Astrocyte of the spinal cord (primary cell): ENCODE measurements at regions not wholly inside any gene's neighbourhood (a gene's known extent, or its start where the extent isn't known, plus 50 kb on each side); places are given as distances from the start of the nearest gene placed in this dataset.

Source experiments
- DNase-seq: peaks from one replicate; pipeline ENCODE4 v3.0.0; 2011; ENCODE audit warnings: low read depth, low spot score
- H3K4me3 ChIP-seq: 2 replicates; pipeline ENCODE4 v1.5.1; 2011; ENCODE audit warnings: low read depth, mild to moderate bottlenecking, low read length, moderate library complexity
- CTCF ChIP-seq: IDR thresholded peaks from 2 replicates; pipeline ENCODE4 v1.5.1; 2012; ENCODE audit warnings: low read depth, mild to moderate bottlenecking, low read length, inconsistent platforms
- in situ Hi-C: cut with HindIII; loops from 2 replicates; pipeline ENCODE4 v1.10.0; 2017; ENCODE audit warnings: low sequenced_read_pairs

- no peak for DNase-seq
- H3K4me3 ChIP-seq, result no peak overlapping the region
- in situ Hi-C loops, result no loop called here
- no peak for TF ChIP-seq CTCF
These were observed 788.6 kb downstream of the SOCS6 start for GRCh38 chr18:71077451-71077850.

DNA sequence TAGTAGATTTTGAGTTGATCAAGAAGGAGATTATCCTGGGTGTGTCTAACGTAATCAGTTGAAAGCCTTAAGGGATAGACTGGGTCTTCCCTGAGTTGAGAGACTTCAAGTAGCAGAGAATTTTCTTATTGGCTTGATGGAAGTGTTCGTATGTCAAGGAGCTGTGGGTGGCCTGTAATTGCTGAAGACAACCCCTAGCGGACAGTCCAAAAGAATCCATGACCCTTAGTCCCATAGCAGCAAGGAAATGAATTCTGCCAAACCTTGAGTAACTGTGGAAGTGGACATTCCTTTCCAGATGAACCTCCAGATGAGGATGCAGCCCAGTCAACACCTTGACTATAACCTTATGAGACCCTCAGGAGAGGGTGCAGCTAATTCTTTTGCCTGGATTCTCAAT is 786.3 kb downstream of the SOCS6 start:
- no peak overlapping the region for H3K4me3 ChIP-seq
- TF ChIP-seq CTCF, result no peak
- no peak for DNase-seq
- in situ Hi-C loops, result no loop called here

DNA sequence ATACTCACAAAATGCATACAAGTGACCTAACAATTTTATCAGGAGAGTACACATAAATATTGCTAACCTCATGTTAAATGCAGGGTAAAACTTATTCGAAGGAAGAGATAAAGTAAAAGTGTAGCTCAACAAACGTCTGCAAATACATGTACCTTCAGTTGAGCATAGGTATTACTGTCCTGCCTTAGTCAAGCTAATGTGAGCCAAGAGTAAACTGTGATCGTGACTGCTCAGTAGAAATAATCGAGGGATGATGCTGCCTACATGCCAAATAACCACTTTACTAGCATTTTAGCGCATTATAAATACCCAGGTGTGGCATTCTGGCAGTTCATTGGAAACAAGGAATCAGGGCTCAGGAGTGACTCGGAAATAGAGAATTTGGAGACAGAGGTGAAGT is 779.5 kb downstream of the SOCS6 start:
- no peak for TF ChIP-seq CTCF
- H3K4me3 ChIP-seq, result no peak overlapping the region
- in situ Hi-C loops, result no loop called here
- no peak for DNase-seq

GRCh38 chr18:71049893-71050292 is 761.0 kb downstream of the SOCS6 start:
- no peak overlapping the region for H3K4me3 ChIP-seq
- DNase-seq, result no peak
- no peak for TF ChIP-seq CTCF
- in situ Hi-C loops, result no loop called here

- no peak for DNase-seq
- no peak for TF ChIP-seq CTCF
- in situ Hi-C loops, result no loop called here
- no peak overlapping the region for H3K4me3 ChIP-seq
These were observed 759.0 kb downstream of the SOCS6 start for GRCh38 chr18:71047882-71048281.

DNA sequence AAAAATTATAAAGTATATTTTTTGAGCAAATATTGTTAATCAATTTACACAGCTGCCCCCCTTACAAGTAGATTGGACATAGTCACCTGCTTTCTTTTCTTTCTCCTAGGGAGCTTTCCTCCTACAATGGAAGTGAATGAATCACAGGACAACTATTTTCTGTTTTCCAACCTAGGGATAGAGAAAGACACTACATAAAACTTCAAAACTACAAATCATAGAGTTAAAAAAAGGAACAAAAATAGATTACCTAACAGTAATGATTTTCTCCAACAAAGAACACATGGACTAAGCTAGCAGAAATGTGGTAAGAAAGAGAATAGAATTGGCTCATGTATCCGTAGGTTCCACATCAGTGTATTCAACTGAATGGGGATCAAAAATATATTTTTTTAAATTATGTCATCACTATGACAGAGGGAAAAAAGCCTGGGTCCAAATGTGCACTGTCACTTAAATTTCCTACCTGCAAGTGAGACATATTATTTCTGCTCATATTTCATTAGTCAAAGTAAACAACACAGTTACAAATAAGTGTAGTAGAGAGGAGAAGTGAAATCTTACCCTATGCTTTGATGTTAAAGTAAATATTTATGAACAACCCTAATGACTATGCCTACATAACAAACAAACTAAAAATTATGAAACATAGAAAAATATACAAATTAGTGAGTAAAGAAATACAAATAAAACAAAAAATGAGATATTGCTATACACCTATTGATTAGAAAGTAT is 756.7 kb downstream of the SOCS6 start:
- no peak overlapping the region for H3K4me3 ChIP-seq
- in situ Hi-C loops, result no loop called here
- no peak for TF ChIP-seq CTCF
- no peak for DNase-seq
